ENCODE measurements at regions not wholly inside any gene's neighbourhood (a gene's known extent, or its start where the extent isn't known, plus 50 kb on each side); places are given as distances from the start of the nearest gene placed in this dataset.
"Not testable (repeated sequence)": the region's sequence is repeated elsewhere in the genome, so short reads cannot be mapped to it uniquely, and the experiment has no call there.

DNA sequence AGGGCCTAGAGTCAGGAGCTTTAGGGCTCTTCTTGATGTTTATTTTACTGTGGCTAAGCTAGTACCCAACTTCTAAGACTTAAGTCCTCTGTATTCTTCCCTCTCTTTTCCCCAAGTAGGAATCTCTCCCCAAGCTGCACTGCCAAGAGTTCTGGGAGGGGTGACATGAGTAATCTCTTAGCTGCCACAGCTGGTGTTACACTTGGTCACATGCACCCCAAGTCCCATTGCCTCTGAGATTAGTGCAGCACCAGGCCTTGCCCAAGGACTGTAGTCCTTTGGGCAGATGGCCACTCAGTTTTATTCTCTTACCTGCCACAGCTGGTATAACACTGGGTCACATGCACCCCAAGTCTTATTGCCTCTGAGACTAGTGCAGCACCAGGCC, 114.7 kb upstream of the RIOK2 start:
- no peaks in the 10 kb centered on the region for H3K36me3 Mint-ChIP-seq (ENCODE audit: low read depth, unreplicated experiment)
- no peaks in the 10 kb centered on the region for H3K9me3 Mint-ChIP-seq (ENCODE audit: unreplicated experiment)
- TF ChIP-seq, protein P1, sequence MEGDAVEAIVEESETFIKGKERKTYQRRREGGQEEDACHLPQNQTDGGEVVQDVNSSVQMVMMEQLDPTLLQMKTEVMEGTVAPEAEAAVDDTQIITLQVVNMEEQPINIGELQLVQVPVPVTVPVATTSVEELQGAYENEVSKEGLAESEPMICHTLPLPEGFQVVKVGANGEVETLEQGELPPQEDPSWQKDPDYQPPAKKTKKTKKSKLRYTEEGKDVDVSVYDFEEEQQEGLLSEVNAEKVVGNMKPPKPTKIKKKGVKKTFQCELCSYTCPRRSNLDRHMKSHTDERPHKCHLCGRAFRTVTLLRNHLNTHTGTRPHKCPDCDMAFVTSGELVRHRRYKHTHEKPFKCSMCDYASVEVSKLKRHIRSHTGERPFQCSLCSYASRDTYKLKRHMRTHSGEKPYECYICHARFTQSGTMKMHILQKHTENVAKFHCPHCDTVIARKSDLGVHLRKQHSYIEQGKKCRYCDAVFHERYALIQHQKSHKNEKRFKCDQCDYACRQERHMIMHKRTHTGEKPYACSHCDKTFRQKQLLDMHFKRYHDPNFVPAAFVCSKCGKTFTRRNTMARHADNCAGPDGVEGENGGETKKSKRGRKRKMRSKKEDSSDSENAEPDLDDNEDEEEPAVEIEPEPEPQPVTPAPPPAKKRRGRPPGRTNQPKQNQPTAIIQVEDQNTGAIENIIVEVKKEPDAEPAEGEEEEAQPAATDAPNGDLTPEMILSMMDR (IDR thresholded peaks at IDR 0.05; ENCODE audit: unreplicated experiment): no peak
- no peak overlapping the region for H3K27ac Mint-ChIP-seq (ENCODE audit: unreplicated experiment)
- H3K4me1 Mint-ChIP-seq (ENCODE audit: unreplicated experiment): no peaks in the 10 kb centered on the region
- H3K27me3 Mint-ChIP-seq (ENCODE audit: unreplicated experiment): no peaks in the 10 kb centered on the region
- no peak for DNase-seq (ENCODE audit: low spot score)
- no peak overlapping the region for H3K4me3 Mint-ChIP-seq (ENCODE audit: unreplicated experiment)

DNA sequence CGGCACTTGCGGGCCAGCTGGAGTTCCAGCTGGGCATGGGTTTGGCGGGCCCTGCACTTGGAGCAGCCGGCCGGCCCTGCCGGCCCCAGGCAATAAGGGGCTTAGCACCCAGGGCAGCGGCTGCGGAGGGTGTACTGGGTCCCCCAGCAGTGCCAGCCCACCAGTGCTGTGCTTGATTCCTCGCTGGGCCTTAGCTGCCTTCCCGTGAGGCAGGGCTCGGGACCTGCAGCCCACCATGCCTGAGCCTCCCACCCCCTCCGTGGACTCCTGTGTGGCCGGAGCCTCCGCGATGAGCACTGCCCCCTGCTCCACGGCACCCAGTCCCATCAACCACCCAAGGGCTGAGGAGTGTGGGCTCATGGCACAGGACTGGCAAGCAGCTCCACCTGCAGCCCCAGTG, 118.1 kb upstream of the RIOK2 start:
- not testable (repeated sequence) for H3K27me3 Mint-ChIP-seq (ENCODE audit: unreplicated experiment); DNase-seq (ENCODE audit: low spot score); H3K27ac Mint-ChIP-seq (ENCODE audit: unreplicated experiment); H3K36me3 Mint-ChIP-seq (ENCODE audit: low read depth, unreplicated experiment); H3K4me3 Mint-ChIP-seq (ENCODE audit: unreplicated experiment); H3K4me1 Mint-ChIP-seq (ENCODE audit: unreplicated experiment); H3K9me3 Mint-ChIP-seq (ENCODE audit: unreplicated experiment)

DNA sequence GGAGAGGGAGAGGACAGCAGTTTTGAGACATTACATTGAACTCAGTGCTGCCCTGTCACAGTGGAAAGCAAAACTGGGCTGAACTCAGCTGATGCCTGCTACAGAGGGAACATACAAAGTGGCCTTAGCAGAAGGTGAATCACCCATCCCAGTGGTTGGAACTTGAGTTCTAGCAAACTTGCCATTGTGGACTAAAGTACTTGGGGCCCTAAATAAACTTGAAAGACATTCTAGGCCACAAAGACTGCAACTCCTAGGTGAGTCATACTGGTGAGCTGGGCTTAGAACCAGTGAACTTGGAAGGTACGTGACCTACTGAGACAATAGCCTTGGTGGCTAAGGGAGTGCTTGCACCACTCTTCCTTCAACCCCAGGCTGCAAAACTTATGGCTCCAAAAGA, 155.7 kb upstream of the RIOK2 start:
- H3K4me1 Mint-ChIP-seq (ENCODE audit: unreplicated experiment): no peaks in the 10 kb centered on the region
- peaks cover 4% of the 10 kb centered on the region for H3K27me3 Mint-ChIP-seq (ENCODE audit: unreplicated experiment)
- no peaks in the 10 kb centered on the region for H3K36me3 Mint-ChIP-seq (ENCODE audit: low read depth, unreplicated experiment)
- TF ChIP-seq, protein P1 (IDR thresholded peaks at IDR 0.05; ENCODE audit: unreplicated experiment): no peak
- H3K4me3 Mint-ChIP-seq (ENCODE audit: unreplicated experiment): no peak overlapping the region
- peaks cover 8% of the 10 kb centered on the region for H3K9me3 Mint-ChIP-seq (ENCODE audit: unreplicated experiment)
- no peak for DNase-seq (ENCODE audit: low spot score)
- no peak overlapping the region for H3K27ac Mint-ChIP-seq (ENCODE audit: unreplicated experiment)

DNA sequence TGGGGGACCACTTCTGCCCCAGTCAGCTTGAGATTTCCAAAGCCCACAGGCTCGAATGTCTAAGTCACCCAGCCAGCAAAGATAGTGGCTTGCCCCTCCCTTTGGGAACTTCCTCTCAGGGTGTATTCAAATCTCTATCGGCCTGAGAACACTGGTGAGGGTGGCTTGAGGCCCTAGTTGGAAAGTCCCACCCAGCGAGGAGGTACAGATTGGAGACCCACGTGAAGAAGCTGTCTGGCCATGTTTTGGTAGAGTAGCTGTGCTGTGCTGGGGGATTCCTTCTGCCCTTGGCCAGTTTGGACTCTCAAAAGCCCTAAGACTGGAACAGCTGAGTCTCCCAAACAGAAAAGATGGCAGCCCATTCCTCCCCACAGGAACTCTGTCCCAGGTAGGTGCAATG, 172.7 kb upstream of the RIOK2 start:
- TF ChIP-seq, protein P1 (IDR thresholded peaks at IDR 0.05; ENCODE audit: unreplicated experiment): no peak
- H3K9me3 Mint-ChIP-seq (ENCODE audit: unreplicated experiment): peaks cover 11% of the 10 kb centered on the region
- DNase-seq (ENCODE audit: low spot score): no peak
- no peaks in the 10 kb centered on the region for H3K4me1 Mint-ChIP-seq (ENCODE audit: unreplicated experiment)
- no peak overlapping the region for H3K4me3 Mint-ChIP-seq (ENCODE audit: unreplicated experiment)
- H3K27me3 Mint-ChIP-seq (ENCODE audit: unreplicated experiment): no peaks in the 10 kb centered on the region
- no peaks in the 10 kb centered on the region for H3K36me3 Mint-ChIP-seq (ENCODE audit: low read depth, unreplicated experiment)
- no peak overlapping the region for H3K27ac Mint-ChIP-seq (ENCODE audit: unreplicated experiment)

DNA sequence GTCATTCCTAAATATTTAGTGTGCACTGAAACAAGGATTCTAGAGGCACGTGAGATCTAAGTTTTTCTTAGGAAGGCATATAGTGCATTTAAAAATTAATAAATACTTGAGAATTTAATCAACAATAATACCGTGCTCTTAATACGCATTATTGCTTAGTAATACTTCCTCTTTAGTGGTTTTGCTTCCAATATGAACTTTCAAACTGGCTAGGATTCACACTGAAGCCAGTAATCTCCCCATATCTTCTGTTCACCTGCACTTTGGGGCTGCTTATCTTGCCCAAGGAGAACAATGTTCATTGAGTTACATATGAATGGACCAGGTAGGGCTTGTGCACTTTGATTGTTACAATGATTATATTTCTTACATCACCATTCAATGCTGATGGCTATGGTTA, 180.5 kb upstream of the RIOK2 start:
- no peak for DNase-seq (ENCODE audit: low spot score)
- no peaks in the 10 kb centered on the region for H3K36me3 Mint-ChIP-seq (ENCODE audit: low read depth, unreplicated experiment)
- H3K9me3 Mint-ChIP-seq (ENCODE audit: unreplicated experiment): no peaks in the 10 kb centered on the region
- no peaks in the 10 kb centered on the region for H3K27me3 Mint-ChIP-seq (ENCODE audit: unreplicated experiment)
- TF ChIP-seq, protein P1 (IDR thresholded peaks at IDR 0.05; ENCODE audit: unreplicated experiment): no peak
- no peak overlapping the region for H3K4me3 Mint-ChIP-seq (ENCODE audit: unreplicated experiment)
- no peak overlapping the region for H3K27ac Mint-ChIP-seq (ENCODE audit: unreplicated experiment)
- H3K4me1 Mint-ChIP-seq (ENCODE audit: unreplicated experiment): no peaks in the 10 kb centered on the region

DNA sequence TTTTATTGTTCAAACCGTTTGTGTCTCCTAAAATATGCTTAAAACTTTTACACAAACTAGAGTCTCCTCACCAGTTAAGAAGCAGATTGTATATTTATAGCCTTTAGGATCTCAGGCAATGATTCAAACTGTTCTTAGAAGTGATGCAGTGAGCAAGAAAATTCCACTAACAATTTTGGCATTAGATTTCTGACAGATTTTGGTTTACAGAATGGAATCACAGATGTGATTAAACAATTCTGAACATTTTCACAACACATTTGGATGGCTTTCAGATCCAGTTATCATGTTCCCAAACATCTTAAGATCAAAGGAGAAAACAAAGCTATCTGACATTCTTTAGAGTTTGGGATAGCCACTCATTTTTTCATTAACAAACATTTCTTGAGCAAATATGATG, 181.7 kb upstream of the RIOK2 start:
- Mint-ChIP-seq H3K27me3 (ENCODE audit: unreplicated experiment) (no peaks in the 10 kb centered on the region), H3K4me3 (ENCODE audit: unreplicated experiment) (no peak overlapping the region), H3K27ac (ENCODE audit: unreplicated experiment) (no peak overlapping the region), H3K9me3 (ENCODE audit: unreplicated experiment) (no peaks in the 10 kb centered on the region), H3K36me3 (ENCODE audit: low read depth, unreplicated experiment) (no peaks in the 10 kb centered on the region), H3K4me1 (ENCODE audit: unreplicated experiment) (no peaks in the 10 kb centered on the region)
- TF ChIP-seq, protein P1 (IDR thresholded peaks at IDR 0.05; ENCODE audit: unreplicated experiment): no peak
- no peak for DNase-seq (ENCODE audit: low spot score)

All from endothelial cell (in vitro differentiated cells).